ENCODE measurements at regions not wholly inside any gene's neighbourhood (a gene's known extent, or its start where the extent isn't known, plus 50 kb on each side); places are given as distances from the start of the nearest gene placed in this dataset.

DNA sequence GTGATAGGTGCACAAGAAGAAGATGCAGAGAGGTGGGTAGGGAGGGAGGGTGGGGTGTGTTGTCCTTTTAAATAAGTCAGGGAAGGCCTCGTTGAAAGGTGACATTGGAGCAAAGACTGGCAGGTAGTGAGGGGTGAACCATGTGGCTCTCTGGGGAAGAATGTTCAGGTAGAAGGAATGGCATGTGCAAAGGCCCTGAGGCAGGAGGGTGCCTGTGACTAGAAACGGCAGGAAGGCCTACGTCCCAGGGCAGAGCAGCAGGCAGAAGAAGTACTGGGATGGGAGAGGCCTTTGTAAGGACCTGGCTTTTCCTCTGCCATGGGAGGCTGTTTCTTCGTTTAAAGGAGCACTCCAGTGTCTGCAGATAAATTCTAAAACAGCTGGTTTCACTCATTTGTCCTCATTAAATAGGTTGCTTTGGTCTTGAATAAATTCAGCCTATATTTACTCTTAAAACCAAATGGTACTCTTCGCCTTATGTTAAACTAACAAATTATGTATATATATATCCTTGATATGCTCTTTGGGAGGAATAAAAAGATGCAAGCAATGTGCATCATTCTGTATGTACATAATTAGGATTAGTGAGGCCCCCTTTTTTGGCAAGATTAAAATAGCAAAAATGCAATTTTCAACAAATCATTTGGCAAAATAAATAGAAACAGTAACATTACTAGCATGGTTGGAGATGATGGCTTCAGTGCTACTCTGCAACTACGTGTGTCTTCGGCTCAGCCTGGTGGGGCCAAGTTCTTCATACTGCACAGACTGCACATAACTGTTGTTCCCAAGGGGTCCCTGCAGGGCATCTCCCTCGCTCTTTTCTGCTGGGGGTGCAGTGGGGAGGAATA lies 151.4 kb downstream of the KLF13 start:
- no peaks in the 10 kb centered on the region for H3K27me3 ChIP-seq
- TF ChIP-seq, protein P1, sequence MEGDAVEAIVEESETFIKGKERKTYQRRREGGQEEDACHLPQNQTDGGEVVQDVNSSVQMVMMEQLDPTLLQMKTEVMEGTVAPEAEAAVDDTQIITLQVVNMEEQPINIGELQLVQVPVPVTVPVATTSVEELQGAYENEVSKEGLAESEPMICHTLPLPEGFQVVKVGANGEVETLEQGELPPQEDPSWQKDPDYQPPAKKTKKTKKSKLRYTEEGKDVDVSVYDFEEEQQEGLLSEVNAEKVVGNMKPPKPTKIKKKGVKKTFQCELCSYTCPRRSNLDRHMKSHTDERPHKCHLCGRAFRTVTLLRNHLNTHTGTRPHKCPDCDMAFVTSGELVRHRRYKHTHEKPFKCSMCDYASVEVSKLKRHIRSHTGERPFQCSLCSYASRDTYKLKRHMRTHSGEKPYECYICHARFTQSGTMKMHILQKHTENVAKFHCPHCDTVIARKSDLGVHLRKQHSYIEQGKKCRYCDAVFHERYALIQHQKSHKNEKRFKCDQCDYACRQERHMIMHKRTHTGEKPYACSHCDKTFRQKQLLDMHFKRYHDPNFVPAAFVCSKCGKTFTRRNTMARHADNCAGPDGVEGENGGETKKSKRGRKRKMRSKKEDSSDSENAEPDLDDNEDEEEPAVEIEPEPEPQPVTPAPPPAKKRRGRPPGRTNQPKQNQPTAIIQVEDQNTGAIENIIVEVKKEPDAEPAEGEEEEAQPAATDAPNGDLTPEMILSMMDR (IDR thresholded peaks at IDR 0.05): no peak
- TF ChIP-seq POLR2A (IDR thresholded peaks at IDR 0.05): no peak
- H3K9me3 ChIP-seq: no peaks in the 10 kb centered on the region
- no peak overlapping the region for H3K4me3 ChIP-seq
- no peak overlapping the region for H3K27ac ChIP-seq
- no peak for ATAC-seq
- no peaks in the 10 kb centered on the region for H3K36me3 ChIP-seq
- WGBS (ENCODE audit: insufficient coverage, low coverage, low lambda C conversion rate, missing lambda C conversion rate): 90% methylated on average over 3 of the region's 8 CpGs
- H3K4me1 ChIP-seq: no peaks in the 10 kb centered on the region
- intact Hi-C loops (cut with DNase I): no loop called here
- peak in 1 of 3 donors; percentile 35 for DNase-seq

DNA sequence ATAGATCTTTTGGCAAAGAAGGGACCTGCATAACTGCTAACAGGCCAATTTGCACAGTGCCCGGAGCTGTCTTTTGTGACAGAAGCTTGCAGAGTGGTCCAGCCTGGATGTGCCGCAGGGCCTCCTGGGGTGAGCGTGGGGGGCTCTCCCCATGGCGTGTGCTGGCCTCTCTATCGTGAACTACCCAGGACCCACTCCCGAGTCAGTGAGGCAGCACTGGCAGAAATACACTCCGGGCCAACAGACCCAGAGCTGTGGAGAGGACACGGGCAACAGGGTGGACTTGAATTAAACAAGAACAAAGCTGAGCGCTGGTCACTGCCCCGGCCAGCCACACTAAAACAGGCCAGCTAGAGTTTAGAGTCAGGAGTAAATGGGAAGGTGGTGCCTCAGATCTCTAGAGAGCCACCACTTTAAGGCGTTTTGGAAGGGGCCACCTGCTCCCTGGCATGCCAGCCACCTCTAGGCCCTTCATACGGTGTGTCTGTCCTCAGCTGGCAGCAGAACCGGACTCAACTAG lies 152.1 kb downstream of the KLF13 start:
- H3K27ac ChIP-seq: no peak overlapping the region
- H3K4me1 ChIP-seq: no peaks in the 10 kb centered on the region
- no peaks in the 10 kb centered on the region for H3K27me3 ChIP-seq
- intact Hi-C loops (cut with DNase I): no loop called here
- H3K4me3 ChIP-seq: no peak overlapping the region
- TF ChIP-seq, protein P1 (IDR thresholded peaks at IDR 0.05): no peak
- TF ChIP-seq POLR2A (IDR thresholded peaks at IDR 0.05): no peak
- ATAC-seq (no peak), DNase-seq (peak in 1 of 3 donors; percentile 25)
- no peaks in the 10 kb centered on the region for H3K9me3 ChIP-seq
- WGBS (ENCODE audit: insufficient coverage, low coverage, low lambda C conversion rate, missing lambda C conversion rate): 88% methylated on average over 3 of the region's 13 CpGs
- no peaks in the 10 kb centered on the region for H3K36me3 ChIP-seq

DNA sequence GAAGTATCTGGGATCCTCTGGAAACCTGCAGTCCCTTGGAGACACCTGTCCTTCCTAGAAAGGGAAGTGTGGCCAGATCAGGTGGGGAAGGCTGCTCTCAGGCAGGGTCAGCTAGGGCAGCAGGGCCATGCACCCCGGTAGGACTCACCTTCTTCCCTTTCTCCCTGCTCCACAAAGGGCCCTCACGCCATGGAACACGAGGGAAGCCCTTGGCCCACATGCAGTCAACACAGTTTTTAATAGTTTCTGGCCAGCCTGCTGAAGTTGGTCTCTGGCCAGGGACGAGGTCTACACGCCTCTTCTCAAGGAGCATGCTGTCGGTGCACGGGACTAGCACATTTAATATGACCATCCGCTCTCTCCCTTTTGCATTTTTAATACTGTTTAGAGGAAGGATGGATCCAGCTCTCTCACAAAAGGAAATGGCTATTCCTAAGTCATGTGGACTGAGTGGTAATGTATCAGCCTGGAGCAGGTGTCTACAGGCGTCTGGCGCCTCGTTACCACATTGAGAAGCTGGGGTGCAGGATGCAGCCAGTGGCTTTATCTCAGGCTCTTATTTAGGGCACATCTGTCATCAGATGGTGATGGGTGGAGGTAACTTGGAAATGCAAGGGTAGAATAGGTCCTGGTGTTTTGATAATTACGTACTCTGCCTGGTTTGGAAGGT lies 153.9 kb downstream of the KLF13 start:
- no peaks in the 10 kb centered on the region for H3K4me1 ChIP-seq
- intact Hi-C loops (cut with DNase I): loop anchor here in 1 of 2 donors (10.0 kb wide), 1 partner anchor 276 kb away; no protein-coding TSS in a partner anchor
- no peak overlapping the region for H3K4me3 ChIP-seq
- DNase-seq (peak in 1 of 3 donors; percentile 24), ATAC-seq (no peak)
- no peaks in the 10 kb centered on the region for H3K27me3 ChIP-seq
- WGBS (ENCODE audit: insufficient coverage, low coverage, low lambda C conversion rate, missing lambda C conversion rate): 89% methylated on average over 9 of the region's 12 CpGs
- TF ChIP-seq POLR2A (IDR thresholded peaks at IDR 0.05): no peak
- TF ChIP-seq, protein P1 (IDR thresholded peaks at IDR 0.05): no peak
- no peak overlapping the region for H3K27ac ChIP-seq
- no peaks in the 10 kb centered on the region for H3K9me3 ChIP-seq
- H3K36me3 ChIP-seq: no peaks in the 10 kb centered on the region

DNA sequence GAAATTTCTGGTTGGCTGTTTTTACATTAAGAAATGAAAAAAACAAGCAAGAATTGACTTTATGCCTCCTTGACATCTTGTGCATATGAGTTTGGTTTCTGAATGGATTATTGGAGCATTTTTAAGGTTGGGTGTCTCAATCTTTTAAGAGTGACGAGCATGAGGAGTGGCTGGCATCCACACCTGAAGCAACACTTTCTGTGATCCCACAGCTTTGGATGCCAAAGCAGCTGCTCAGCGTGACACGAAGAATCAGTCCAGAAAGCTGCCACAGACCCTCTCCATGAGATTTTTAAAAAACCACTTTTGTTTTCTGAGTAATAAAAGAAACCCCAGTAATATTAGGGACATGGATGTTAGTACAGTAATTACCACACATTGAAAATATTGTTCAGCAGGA lies 154.5 kb downstream of the KLF13 start:
- Histone ChIP-seq H3K4me1 (no peaks in the 10 kb centered on the region), H3K27ac (no peak overlapping the region), H3K27me3 (no peaks in the 10 kb centered on the region), H3K9me3 (no peaks in the 10 kb centered on the region), H3K36me3 (no peaks in the 10 kb centered on the region), H3K4me3 (no peak overlapping the region)
- 80% methylated on average over 3 of the region's 3 CpGs for WGBS (ENCODE audit: insufficient coverage, low coverage, low lambda C conversion rate, missing lambda C conversion rate)
- intact Hi-C loops (cut with DNase I): loop anchor here in 1 of 2 donors (10.0 kb wide), 1 partner anchor 276 kb away; no protein-coding TSS in a partner anchor
- TF ChIP-seq, protein P1 (IDR thresholded peaks at IDR 0.05): no peak
- TF ChIP-seq POLR2A (IDR thresholded peaks at IDR 0.05): no peak
- DNase-seq: no peak
- no peak for ATAC-seq

Data from right lobe of liver (tissue), 6 donors.